PC-9 (cell line): ENCODE measurements at regions not wholly inside any gene's neighbourhood (a gene's known extent, or its start where the extent isn't known, plus 50 kb on each side); places are given as distances from the start of the nearest gene placed in this dataset.

Experiments
- EZH2 ChIP-seq: fragments of 200-600 bp; sonication (generic); IDR thresholded peaks from 2 replicates; pipeline ENCODE4 v1.8.0; 2017; ENCODE audit warnings: antibody characterized with exemption, low read depth
- TF ChIP-seq, protein P1 (sequence below): fragments of 200-600 bp; sonication (generic); conservative IDR thresholded peaks from 2 replicates; pipeline ENCODE4 v1.6.1; 2017; ENCODE audit warnings: mixed run types, antibody characterized with exemption, mild to moderate bottlenecking, moderate library complexity

DNA sequence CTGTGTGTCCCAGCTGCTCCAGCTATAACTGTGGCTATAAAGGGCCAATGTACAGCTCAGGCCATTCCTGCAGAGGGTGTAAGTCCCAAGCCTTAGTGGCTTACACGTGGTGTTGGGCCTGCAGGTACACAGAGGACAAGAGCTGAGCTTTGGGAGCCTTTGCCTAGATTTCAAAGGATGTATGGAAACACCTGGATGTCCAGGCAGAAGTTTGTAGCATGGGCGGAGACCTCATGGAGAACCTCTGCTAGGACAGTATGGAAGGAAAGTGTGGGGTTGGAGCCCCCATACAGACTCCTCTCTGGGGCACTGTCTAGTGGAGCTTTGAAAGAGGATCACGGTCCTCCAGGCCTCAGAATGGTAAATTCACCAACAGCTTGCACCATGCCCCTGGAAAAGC is 113.9 kb downstream of the RGS21 start:
- TF ChIP-seq, protein P1, sequence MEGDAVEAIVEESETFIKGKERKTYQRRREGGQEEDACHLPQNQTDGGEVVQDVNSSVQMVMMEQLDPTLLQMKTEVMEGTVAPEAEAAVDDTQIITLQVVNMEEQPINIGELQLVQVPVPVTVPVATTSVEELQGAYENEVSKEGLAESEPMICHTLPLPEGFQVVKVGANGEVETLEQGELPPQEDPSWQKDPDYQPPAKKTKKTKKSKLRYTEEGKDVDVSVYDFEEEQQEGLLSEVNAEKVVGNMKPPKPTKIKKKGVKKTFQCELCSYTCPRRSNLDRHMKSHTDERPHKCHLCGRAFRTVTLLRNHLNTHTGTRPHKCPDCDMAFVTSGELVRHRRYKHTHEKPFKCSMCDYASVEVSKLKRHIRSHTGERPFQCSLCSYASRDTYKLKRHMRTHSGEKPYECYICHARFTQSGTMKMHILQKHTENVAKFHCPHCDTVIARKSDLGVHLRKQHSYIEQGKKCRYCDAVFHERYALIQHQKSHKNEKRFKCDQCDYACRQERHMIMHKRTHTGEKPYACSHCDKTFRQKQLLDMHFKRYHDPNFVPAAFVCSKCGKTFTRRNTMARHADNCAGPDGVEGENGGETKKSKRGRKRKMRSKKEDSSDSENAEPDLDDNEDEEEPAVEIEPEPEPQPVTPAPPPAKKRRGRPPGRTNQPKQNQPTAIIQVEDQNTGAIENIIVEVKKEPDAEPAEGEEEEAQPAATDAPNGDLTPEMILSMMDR: no peak
- TF ChIP-seq EZH2: no peak
